ENCODE measurements at regions not wholly inside any gene's neighbourhood (a gene's known extent, or its start where the extent isn't known, plus 50 kb on each side); places are given as distances from the start of the nearest gene placed in this dataset.

DNA sequence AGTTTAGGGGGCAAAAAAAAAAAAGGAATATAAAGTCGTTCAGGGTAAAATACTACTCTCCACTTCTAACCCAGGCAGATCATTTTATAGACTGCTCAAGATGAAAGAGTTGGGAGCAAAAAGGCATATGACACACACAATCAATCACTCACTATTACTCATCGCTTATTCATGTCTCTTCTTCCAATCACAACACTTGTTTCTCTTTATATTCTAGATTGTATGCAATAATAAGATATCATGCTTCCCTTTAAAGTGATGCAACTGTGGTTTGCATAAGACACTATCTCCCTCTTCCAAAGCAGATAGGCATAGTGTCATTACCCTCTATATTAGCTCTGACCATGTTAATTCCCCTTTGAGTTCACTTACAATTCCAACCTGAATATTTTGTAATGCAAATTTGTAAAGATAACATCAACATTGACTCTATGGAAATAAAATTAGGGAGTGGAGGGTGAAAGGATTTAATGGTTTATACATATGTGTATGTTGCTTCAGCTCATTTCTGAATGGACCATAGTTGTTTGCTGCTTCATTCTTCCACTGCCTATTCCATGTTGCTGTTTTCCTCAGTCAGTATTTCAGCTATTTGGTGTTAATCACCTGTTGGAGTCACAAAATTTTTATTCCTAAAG lies 154.9 kb upstream of the EPHA5 start:
- TF ChIP-seq, protein P1, sequence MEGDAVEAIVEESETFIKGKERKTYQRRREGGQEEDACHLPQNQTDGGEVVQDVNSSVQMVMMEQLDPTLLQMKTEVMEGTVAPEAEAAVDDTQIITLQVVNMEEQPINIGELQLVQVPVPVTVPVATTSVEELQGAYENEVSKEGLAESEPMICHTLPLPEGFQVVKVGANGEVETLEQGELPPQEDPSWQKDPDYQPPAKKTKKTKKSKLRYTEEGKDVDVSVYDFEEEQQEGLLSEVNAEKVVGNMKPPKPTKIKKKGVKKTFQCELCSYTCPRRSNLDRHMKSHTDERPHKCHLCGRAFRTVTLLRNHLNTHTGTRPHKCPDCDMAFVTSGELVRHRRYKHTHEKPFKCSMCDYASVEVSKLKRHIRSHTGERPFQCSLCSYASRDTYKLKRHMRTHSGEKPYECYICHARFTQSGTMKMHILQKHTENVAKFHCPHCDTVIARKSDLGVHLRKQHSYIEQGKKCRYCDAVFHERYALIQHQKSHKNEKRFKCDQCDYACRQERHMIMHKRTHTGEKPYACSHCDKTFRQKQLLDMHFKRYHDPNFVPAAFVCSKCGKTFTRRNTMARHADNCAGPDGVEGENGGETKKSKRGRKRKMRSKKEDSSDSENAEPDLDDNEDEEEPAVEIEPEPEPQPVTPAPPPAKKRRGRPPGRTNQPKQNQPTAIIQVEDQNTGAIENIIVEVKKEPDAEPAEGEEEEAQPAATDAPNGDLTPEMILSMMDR (IDR thresholded peaks at IDR 0.05) = no peak
- TF ChIP-seq POLR2A (IDR thresholded peaks at IDR 0.05) (no peak), POLR2AphosphoS5 (IDR thresholded peaks at IDR 0.05) (no peak), EP300 (IDR thresholded peaks at IDR 0.05; ENCODE audit: low read depth) (no peak)
